GM21381 (cell line): ENCODE measurements at regions not wholly inside any gene's neighbourhood (a gene's known extent, or its start where the extent isn't known, plus 50 kb on each side); places are given as distances from the start of the nearest gene placed in this dataset.
"Not testable (repeated sequence)": the region's sequence is repeated elsewhere in the genome, so short reads cannot be mapped to it uniquely, and the experiment has no call there.

Experiments used
- ATAC-seq: cut with Tn5 transposase; IDR thresholded peaks from one replicate; pipeline ENCODE4 v1.9.1; 2021; ENCODE audit warnings: mild to moderate bottlenecking, moderate library complexity; ENCODE audit not compliant: unreplicated experiment

DNA sequence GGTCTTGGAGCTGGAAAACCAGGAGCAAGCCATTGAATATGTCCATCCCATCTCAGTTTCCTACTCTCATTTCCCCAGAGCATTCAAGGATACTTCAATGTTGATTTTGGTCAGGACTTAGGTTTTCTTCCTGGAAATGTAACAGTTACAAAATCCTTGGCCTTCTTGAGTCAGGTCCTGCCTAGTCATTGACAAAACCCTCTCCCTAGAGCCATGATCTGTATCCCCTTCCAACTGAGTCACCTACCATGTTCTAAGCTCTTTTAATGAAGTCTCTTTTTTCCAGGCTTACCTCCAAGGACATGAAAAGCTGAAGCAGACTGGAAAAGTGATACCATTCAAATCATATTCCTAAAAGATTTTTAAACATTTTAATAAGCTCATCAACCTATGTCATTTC, 549.2 kb downstream of the GALC start:
- no peak for ATAC-seq

DNA sequence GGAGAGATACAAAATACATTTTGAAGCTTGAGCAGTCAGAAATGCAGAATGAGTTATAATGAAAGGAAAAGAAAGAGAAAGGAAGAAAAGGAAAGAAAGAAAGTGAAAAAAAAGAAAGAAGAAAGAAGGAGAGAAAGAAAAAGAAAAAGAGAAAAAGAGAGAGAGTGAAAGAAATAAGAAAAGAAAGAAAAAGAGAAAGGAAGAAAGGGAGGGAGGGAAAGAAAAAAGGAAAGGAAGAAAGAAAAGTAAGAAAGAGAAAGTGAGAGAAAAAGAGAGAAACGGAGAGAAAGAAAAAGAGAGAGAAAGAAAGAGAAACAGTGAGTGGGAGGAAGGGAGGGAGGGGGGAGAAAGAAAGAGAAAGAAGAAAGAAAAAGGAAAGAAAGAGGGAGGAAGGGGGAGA, 549.9 kb downstream of the GALC start:
- no peak for ATAC-seq

DNA sequence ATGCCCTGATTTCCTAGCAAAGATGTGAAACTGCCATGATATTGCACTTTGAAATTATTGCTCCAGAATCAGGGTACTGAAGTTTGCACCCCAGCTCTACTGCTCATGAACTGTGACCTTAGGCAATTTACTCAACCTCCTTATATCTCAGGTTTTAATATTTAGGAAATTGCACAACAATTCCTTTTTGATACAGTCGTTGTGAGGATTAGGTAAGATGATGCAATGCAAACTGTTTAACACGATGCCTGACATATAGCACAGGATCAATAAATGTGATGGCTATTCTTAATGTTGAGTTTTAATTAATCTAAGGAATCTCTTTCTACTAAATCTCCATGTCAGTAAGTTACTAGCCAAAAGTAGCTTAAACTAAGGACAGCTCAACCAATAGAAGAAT, 555.8 kb downstream of the GALC start:
- no peak for ATAC-seq

DNA sequence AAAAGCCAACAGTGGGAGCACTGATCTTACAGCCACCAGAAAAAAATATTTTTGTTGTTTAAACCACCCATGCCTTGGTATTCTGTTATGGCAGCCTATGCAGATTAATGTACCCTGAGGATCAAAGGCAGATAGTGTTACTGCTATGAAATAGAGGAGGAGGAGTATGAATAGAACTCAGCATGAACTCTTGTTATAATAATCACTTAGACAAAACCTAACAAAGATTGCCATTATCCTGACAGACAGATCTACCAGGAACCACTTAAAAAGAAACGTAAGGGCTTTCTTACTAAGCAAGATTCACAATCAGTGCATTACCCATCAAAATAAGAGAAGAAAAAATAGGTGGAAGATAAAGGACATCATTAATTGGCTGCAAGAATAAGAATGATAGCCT, 558.3 kb downstream of the GALC start:
- no peak for ATAC-seq

DNA sequence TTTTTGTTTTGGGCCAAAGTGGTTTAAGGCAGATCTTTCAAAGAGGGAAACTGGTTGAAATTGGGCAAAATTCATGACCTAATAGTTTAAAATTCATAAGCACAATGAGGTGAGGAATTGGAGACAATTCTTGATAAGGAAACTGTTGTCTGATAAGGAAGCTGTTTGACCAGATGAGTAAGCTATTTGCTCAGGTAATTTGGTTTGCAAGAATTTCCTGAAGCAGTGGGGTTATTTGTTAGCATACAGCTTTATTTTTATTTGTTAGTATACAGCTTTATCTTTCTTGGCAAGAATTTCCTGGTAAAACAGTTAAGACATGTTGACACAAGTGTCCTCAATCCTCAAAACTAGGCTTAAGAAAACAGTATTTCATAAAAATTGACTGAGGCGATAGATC, 559.0 kb downstream of the GALC start:
- ATAC-seq = no peak

DNA sequence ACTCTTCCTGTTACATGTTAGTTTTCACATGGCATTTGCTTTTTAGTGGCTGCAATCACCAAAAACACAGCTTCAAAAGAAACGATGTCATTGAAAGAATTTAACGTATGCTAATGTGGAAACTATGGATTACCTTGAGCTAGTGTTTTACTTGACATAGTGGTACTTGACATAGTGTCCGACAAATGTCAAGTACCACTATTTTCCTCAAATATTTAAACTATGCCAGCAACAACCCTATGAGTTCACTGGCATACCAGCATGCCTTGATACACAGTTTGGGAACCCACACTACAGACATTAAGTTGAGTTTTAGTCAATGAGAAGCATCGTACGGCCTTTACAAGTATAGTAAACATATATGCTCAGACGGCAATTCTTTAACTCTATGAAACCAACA, 560.3 kb downstream of the GALC start:
- ATAC-seq = no peak

DNA sequence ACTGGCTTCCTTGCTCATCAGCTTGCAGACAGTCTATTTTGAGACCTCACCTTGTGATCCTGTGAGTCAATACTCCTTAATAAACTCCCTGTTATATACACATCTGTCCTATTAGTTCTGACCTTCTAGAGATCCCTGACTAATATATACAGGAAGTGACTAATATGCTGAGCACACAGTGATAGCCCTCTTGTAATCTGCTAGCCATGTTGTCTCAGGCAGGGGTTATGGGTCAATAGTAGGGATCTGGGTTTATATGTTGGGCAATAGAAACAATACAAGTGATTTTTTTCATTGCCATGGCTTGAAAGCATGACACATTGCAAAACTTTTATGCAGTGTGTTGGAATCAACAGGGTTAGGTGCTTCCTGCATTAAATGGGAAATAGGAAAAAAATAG, 562.2 kb downstream of the GALC start:
- ATAC-seq = no peak

DNA sequence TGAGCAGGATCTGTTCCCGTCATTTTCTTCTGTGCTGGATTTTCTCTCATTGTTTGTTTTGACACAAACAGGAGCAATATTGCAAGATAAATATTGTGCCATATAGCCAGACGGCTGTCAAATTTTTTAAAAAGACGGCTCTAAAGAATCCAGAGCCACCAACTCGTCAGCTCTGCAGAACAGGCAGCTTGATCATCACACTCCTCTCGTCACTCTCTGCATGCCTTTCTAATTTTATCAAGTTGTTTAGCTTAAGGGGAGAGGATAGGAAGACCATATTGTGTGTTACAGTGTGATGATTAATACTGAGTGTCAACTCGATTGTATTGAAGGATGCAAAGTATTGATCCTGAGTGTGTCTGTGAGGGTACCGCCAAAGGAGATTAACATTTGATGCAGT, 562.8 kb downstream of the GALC start:
- no peak for ATAC-seq

DNA sequence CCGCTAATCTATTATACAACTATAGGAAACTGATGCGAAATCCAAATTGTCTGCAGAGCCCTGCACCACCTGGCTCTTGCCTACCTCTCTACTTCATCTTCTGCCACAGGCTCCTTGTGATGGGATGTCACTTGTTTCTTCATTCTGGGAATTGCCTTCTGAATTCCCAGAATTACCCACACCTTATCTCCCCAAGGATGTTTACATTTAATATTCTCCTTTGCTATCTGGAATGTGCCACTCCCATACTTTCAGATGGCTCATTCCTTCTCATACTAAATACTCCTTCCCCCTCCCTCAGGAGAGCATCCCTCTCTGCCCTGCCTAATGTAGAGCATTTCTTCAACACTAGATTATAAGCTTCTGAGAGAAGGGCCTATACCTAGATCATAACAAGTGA, 573.1 kb downstream of the GALC start:
- no peak for ATAC-seq

DNA sequence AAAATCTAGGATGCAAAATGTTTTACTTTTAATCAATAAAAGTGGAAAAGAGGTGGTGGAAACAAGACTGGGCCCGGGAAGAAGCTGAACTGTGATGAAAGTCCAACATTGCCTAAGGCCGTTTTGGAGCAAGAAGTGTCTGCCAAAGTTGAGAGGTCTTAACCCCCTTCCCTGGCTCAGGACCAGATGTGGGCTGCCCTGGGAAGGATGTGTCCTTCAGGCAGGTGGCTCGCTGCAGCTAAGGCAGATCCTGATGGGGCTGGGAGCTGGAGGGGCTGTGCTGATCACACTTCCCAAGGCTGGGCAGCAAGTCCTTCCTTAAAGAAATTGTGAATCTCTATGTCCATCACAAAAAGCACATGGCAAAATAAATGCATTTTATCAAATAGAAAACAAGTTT, 581.6 kb downstream of the GALC start:
- no peak for ATAC-seq

DNA sequence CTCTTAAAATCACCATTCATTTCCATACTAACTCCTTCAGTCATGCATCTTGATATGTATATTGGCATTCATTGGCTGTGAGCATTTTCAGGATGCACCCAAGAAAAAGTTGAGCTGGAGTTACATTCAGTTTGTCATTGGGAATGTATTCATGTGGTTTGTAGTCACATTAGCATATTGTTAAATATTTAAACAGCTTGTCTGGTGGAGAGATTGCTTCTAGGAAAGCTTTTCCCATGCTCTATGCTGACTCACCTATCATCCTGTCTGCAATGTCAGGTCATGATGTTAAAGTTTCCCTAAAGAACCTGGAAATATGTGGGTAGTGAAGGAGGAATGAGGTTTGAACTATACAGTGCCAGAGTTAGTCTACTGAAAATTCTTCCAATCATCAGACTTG, 583.6 kb downstream of the GALC start:
- ATAC-seq = no peak

DNA sequence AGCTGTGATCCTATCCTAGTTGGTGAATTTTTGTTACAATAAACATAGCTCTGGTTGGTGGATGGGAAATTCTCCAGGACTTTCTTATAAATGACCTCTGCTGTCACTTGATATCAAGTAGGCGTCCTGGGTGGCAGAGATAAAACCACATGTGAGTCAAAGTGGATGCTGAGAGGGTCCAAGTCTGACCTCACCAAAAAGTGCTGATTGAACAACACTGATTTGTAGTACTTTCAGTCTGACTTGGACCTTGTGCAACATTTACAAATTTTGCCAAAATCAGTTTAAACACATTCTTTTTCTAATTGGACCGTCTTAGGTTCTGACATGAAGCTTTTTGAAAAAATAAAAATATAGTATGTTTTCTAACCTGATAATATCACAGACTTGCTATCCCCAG, 585.6 kb downstream of the GALC start:
- ATAC-seq = no peak

DNA sequence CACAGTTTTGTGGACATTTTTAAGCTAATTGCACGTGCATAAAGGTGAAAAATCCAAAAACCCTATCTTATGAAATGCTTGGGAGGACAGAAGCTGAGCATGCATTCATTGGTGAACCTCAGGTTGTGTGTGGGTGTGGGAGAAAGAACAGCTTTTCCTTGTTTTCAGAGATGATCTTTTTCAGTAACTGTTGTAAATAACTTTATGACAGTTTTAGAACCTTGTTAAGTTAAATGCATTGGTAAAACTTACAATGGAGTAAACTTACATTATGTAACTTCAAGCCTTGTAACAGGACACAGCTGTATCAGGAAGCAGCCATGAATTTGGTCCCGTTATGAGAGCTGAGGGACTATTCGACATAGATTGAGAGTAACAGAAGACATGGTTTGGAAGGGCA, 587.4 kb downstream of the GALC start:
- no peak for ATAC-seq

DNA sequence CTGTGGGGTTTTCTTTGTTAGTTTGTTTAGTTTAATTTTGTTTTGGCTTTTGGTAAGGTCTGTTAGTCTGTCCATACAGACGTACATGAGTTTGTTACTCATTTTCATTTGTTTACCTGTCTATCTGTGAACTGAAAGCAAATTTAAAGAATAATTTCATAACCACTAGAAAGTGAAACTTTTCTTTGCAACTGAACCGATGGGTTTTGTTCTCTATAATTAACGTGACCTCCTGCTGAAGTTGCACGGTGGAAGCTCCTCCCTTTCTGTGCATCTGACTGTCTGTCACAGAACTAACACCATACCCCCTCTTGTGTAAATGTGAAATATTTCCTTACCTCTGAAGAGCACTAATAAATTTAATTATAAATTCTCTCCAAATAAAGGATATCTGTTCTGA, 595.5 kb downstream of the GALC start:
- no peak for ATAC-seq

DNA sequence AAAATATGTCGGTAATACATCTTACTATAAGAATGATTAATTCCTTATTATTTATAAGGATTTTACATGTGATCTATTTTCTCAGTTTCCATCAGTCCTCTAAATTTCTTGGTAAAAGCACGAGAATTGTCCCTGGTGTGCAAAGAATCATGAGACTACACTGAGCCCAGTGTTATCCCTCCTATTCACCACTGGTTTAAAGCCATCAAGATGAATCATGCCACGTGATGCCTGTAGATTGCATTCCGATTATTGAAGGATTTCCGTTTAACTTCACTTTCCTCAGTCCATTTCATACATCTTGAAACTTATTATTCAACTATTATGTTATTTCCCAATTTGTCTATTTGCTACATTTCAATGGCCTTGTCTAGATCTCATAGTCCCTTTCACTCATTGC, 601.9 kb downstream of the GALC start:
- ATAC-seq = no peak

DNA sequence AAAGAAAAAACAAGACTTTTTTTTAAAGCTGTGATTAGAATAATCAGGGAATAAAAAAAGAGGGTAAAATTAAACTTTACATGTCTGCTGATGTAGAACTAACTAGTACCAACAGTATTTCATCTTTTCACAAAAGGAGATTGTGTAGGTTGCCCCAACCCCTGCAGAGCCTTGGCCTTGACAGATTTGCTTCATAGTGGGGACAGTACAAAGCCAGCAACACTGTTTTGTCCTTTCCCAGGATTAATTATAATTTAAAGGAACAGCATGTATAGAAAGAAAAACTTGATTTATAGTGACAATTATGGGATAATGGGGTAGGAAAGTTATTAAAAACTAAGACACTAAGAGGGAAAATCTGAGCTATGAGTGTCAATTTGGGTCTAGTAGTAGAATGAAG, 604.0 kb downstream of the GALC start:
- no peak for ATAC-seq

DNA sequence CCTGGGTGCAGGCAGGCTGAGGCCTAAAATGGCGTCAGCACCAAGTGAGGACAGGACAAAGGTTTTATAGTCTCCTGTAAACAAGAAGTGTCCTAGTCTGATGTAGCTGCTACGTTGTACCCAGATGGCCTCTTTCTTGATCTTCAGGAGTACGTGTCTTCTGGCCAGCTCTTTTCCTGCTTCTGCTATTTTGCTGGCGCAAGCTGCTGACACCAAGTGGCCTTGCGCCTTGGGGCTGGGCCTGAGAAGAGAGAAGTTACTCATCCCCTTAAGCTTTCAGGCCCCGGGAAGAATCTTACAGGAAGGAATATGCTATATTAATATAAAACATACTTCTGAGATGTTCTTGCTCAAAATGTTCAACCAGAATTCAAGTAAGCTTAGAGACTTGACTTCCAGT, 605.2 kb downstream of the GALC start:
- no peak for ATAC-seq

DNA sequence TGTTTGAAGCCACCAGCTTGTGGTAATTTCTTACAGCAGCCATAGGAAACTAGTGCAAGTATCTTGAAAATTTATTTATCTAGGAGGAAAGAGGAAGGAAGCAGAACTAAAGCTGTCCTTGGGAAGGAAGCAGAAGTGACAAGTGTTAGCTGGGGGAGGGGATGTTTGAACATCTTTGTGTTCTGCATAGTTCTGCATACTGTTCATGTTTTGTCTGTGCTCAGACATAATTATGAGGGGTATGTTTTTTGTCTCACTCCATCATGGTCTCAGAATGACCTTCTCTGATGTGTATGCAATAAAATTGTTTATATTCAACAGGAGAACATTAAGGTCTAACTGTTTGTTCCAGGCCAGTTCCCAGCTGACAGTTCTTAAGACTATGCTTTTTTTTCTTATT, 606.5 kb downstream of the GALC start:
- no peak for ATAC-seq

DNA sequence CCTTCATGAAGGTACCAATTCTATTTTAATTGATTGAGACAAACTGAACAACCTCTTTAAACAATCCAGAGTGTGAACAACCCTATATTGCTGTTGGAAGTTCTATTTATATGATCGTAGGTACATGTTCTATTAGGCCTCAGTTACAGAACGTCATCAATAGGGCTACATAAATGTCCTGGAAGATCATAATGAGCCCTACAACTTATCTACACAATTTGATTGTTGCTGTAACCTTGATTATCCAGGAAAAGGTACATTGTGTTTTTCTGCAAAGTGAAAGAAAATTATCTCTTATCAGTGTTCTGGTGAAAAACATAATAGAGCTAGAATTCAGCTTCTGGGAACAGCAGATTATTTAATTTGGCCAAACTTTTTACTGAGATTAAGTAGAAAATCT, 612.9 kb downstream of the GALC start:
- ATAC-seq = no peak

DNA sequence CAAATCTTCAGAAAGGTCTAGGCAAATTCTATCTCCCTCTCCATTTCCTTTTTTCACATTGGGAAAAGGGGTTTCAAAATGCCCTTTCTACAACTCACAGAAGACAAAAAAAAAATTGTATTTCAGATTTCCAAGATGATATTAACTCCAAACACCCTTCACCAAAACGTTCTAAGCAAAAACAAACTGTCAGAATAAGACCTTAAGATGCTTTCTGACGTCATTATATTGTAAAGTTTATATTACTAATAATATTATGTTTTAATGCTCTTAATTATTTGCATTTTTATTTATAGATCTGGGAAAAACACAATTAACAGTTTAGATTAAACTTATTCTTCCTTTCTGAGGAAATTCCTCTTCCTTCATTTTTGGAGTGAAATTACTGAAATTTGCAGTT, 624.2 kb downstream of the GALC start:
- ATAC-seq = no peak

DNA sequence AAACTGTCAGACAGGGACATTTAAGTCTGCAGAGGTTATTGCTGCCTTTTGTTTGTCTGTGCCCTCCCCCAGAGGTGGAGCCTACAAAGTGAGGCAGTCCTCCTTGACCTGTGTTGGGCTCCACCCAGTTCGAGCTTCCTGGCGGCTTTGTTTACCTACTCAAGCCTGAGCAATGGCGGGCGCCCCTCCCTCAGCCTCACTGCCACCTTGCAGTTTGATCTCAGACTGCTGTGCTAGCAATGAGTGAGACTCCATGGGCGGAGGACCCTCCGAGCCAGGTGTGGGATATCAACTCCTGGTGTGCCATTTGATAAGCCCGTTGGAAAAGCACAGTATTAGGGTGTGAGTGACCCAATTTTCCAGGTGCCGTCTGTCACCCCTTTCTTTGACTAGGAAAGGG, 632.7 kb downstream of the GALC start:
- not testable (repeated sequence) for ATAC-seq

DNA sequence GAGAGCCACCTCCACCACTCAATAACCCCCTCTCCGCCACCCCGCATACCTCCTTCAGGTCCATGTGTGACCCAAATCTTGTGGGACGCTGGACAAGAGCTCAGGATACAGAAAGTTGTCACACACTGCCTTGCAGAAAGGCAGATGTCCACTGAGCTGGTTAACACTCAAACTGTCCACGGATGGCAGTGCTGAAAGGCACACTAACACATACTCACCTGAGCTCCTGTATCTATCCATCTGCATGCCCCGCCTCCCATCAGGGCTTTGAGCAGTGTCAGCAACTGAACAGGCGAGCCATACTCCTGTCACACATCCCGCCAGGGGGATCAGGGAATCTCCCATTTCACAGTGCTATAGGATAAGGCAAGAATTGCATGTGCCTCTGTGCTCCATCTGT, 642.0 kb downstream of the GALC start:
- ATAC-seq = no peak

DNA sequence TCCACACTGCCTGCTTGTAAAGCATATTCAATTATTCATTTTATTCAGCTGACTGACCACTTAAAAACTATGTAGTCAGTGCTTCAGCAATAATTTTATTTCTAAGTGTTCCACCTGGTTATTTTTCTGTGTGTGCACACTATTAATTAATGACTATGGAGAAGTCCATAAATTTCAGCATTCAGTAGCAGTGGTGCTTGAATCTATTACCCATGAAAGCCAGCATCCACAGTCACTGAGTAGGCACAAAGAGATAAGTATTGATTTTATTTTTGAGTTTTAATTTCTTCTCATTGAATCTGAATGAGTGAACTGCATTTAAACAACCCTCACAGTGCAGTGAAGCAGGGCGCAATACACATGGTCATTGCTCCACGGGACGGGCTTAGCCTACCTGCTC, 643.1 kb downstream of the GALC start:
- ATAC-seq = no peak

DNA sequence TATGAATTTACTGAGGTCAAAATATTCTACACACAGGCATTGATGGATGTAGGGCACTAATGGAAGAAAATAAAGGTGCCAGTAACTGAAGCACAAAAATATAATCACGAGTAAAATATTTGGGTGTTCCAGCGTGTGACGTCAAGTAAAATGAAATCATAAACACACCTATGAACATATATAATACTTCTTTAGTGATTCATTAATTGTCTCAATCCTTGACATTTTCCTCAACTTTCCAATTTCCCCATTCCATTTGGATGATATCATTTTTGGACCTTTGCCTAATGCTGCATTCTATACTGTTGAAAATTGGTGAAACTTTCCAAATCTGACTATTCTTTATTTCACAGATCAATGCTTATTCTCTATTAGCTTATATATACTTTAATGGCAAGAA, 649.3 kb downstream of the GALC start:
- ATAC-seq = no peak
